Progenitor cell of endocrine pancreas (in vitro differentiated cells): ENCODE measurements at regions not wholly inside any gene's neighbourhood (a gene's known extent, or its start where the extent isn't known, plus 50 kb on each side); places are given as distances from the start of the nearest gene placed in this dataset.

Source experiments
- DNase-seq: peaks from one replicate; pipeline ENCODE4 v3.0.0; 2021; ENCODE audit warnings: low spot score; ENCODE audit not compliant: unreplicated experiment
- H3K27ac Mint-ChIP-seq: 2 replicates; pipeline ENCODE4 v1.8.0; 2021; ENCODE audit warnings: mild to moderate bottlenecking, moderate library complexity, mixed read lengths
- H3K27me3 Mint-ChIP-seq: 2 replicates; pipeline ENCODE4 v1.8.0; 2021; ENCODE audit warnings: mixed read lengths
- H3K36me3 Mint-ChIP-seq: 2 replicates; pipeline ENCODE4 v1.8.0; 2022; ENCODE audit warnings: mixed read lengths; ENCODE audit not compliant: insufficient read depth
- H3K4me1 Mint-ChIP-seq: 2 replicates; pipeline ENCODE4 v1.8.0; 2021; ENCODE audit warnings: low read depth, mixed read lengths
- H3K4me3 Mint-ChIP-seq: 2 replicates; pipeline ENCODE4 v1.8.0; 2021; ENCODE audit warnings: low read depth, mild to moderate bottlenecking, moderate library complexity, mixed read lengths
- H3K9me3 Mint-ChIP-seq: 2 replicates; pipeline ENCODE4 v1.8.0; 2021; ENCODE audit warnings: low read depth, mixed read lengths
- CTCF ChIP-seq: fragments of 200-600 bp; sonication (generic); IDR thresholded peaks from one replicate; pipeline ENCODE4 v1.5.0; 2021; ENCODE audit warnings: antibody characterized with exemption, mild to moderate bottlenecking; ENCODE audit not compliant: unreplicated experiment

DNA sequence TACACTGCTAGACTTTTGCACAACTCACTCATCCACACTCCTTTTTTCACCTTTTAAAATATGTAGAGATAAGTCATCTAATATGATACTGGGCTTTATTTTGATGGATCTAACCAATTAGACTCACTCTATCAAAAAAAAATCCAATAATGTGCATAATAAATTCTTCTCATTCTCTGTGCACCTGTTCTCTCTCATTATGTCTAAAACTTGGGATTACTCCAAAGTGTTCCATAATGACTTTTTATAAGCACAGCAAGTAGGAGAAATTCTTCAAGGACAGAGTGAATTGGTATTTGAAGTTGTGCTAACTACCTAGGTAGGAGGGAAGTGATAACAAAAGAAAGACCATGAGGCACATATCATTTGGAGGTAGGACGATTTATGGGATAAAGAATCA is 1438.8 kb downstream of the PCDH7 start:
- no peak overlapping the region for H3K27ac Mint-ChIP-seq
- H3K4me1 Mint-ChIP-seq = no peaks in the 10 kb centered on the region
- no peak for DNase-seq
- H3K27me3 Mint-ChIP-seq = no peaks in the 10 kb centered on the region
- H3K9me3 Mint-ChIP-seq = no peaks in the 10 kb centered on the region
- no peak for TF ChIP-seq CTCF
- no peak overlapping the region for H3K4me3 Mint-ChIP-seq
- no peaks in the 10 kb centered on the region for H3K36me3 Mint-ChIP-seq

GRCh38 chr4:32161392-32161791 is 1441.2 kb downstream of the PCDH7 start:
- H3K36me3 Mint-ChIP-seq = no peaks in the 10 kb centered on the region
- H3K4me3 Mint-ChIP-seq = no peak overlapping the region
- DNase-seq = no peak
- H3K27ac Mint-ChIP-seq = no peak overlapping the region
- no peaks in the 10 kb centered on the region for H3K9me3 Mint-ChIP-seq
- TF ChIP-seq CTCF = no peak
- H3K27me3 Mint-ChIP-seq = no peaks in the 10 kb centered on the region
- no peaks in the 10 kb centered on the region for H3K4me1 Mint-ChIP-seq

GRCh38 chr4:32163125-32163524 is 1443.0 kb downstream of the PCDH7 start:
- Mint-ChIP-seq H3K9me3 (no peaks in the 10 kb centered on the region), H3K4me3 (no peak overlapping the region), H3K36me3 (no peaks in the 10 kb centered on the region), H3K27me3 (no peaks in the 10 kb centered on the region), H3K27ac (no peak overlapping the region), H3K4me1 (no peaks in the 10 kb centered on the region)
- no peak for DNase-seq
- TF ChIP-seq CTCF = no peak

- Mint-ChIP-seq H3K27me3 (no peaks in the 10 kb centered on the region), H3K27ac (no peak overlapping the region), H3K4me3 (no peak overlapping the region), H3K9me3 (peaks cover 13% of the 10 kb centered on the region), H3K36me3 (no peaks in the 10 kb centered on the region), H3K4me1 (no peaks in the 10 kb centered on the region)
- TF ChIP-seq CTCF = no peak
- DNase-seq = no peak
These were observed 1449.7 kb downstream of the PCDH7 start for GRCh38 chr4:32169841-32170240.

DNA sequence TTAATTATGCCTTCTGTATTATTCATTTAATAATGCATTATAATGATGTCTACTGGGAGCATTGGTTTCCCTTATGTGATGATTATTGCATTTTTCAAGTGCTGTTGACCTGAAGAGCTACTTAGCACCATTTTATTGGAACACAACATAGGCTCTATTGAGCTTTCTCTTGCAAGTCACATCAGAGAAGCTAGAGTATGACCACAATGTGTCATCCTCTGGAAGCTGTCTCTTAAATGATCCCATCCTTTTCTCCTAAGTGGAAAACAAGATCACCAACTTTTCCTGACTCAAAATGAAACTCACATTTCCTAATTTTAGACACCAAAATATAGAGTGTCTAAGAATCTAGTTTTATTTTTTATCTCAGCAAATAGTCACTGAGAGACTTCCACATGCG is 1451.9 kb downstream of the PCDH7 start:
- peaks cover 16% of the 10 kb centered on the region for H3K9me3 Mint-ChIP-seq
- no peak for TF ChIP-seq CTCF

More for the DNA sequence above, 1451.9 kb downstream of the PCDH7 start:
- Mint-ChIP-seq H3K4me3 (no peak overlapping the region), H3K4me1 (no peaks in the 10 kb centered on the region), H3K36me3 (no peaks in the 10 kb centered on the region), H3K27me3 (no peaks in the 10 kb centered on the region), H3K27ac (no peak overlapping the region)
- DNase-seq = no peak
